Embryonic facial prominence (tissue), 1 donor: ENCODE measurements at regions not wholly inside any gene's neighbourhood (a gene's known extent, or its start where the extent isn't known, plus 50 kb on each side); places are given as distances from the start of the nearest gene placed in this dataset.

Experiments
- DNase-seq: peaks from one replicate; pipeline ENCODE4 v3.0.0-alpha.2; 2016; ENCODE audit errors: extremely low spot score

- no peak for DNase-seq
These were observed 724.4 kb upstream of the ROBO1 start for GRCh38 chr3:80492162-80492561.

GRCh38 chr3:80472961-80473360, 705.2 kb upstream of the ROBO1 start:
- DNase-seq = no peak

- no peak for DNase-seq
These were observed 704.7 kb upstream of the ROBO1 start for GRCh38 chr3:80472459-80472858.

- DNase-seq = no peak
These were observed 702.6 kb upstream of the ROBO1 start for GRCh38 chr3:80470433-80470832.

- no peak for DNase-seq
These were observed 697.9 kb upstream of the ROBO1 start for GRCh38 chr3:80465746-80466145.

GRCh38 chr3:80451393-80451792, 683.6 kb upstream of the ROBO1 start:
- no peak for DNase-seq

- DNase-seq = no peak
These were observed 677.8 kb upstream of the ROBO1 start for GRCh38 chr3:80445641-80446040.

GRCh38 chr3:80445053-80445452, 677.3 kb upstream of the ROBO1 start:
- no peak for DNase-seq

- DNase-seq = no peak
These were observed 671.7 kb upstream of the ROBO1 start for GRCh38 chr3:80439490-80439889.

GRCh38 chr3:80434366-80434765, 666.6 kb upstream of the ROBO1 start:
- no peak for DNase-seq

- no peak for DNase-seq
These were observed 657.2 kb upstream of the ROBO1 start for GRCh38 chr3:80424951-80425350.

- no peak for DNase-seq
These were observed 640.4 kb upstream of the ROBO1 start for GRCh38 chr3:80408030-80408721.

GRCh38 chr3:80405618-80406017, 637.8 kb upstream of the ROBO1 start:
- DNase-seq = no peak

GRCh38 chr3:80395023-80395422, 627.2 kb upstream of the ROBO1 start:
- no peak for DNase-seq

- DNase-seq = no peak
These were observed 623.8 kb upstream of the ROBO1 start for GRCh38 chr3:80391573-80391972.

GRCh38 chr3:80384811-80385210, 617.0 kb upstream of the ROBO1 start:
- no peak for DNase-seq

GRCh38 chr3:80374423-80374822, 606.6 kb upstream of the ROBO1 start:
- no peak for DNase-seq

- no peak for DNase-seq
These were observed 600.8 kb upstream of the ROBO1 start for GRCh38 chr3:80368616-80369015.

- DNase-seq = no peak
These were observed 599.2 kb upstream of the ROBO1 start for GRCh38 chr3:80366808-80367548.

GRCh38 chr3:80357761-80358160, 590.0 kb upstream of the ROBO1 start:
- DNase-seq = no peak

- no peak for DNase-seq
These were observed 587.3 kb upstream of the ROBO1 start for GRCh38 chr3:80355144-80355543.

- DNase-seq = no peak
These were observed 583.4 kb upstream of the ROBO1 start for GRCh38 chr3:80351201-80351600.

- no peak for DNase-seq
These were observed 583.0 kb upstream of the ROBO1 start for GRCh38 chr3:80350771-80351170.

GRCh38 chr3:80338366-80338765, 570.6 kb upstream of the ROBO1 start:
- DNase-seq = no peak
